A673 (cell line): ENCODE measurements at regions not wholly inside any gene's neighbourhood (a gene's known extent, or its start where the extent isn't known, plus 50 kb on each side); places are given as distances from the start of the nearest gene placed in this dataset.
A peak's percentile ranks its signal among the peaks of the same experiment; 100 is the strongest.

Source experiments
- BruUV-seq: library from RNA; stranded (reverse); fragments of 400-500 nt; replicated peaks from 2 replicates; lab custom pipeline; 2021; lab: Mats Ljungman, UMichigan
- CTCF ChIA-PET: fragments of 300-600 bp; sonication (Branson Sonifier 250); formaldehyde crosslinking; loops from one replicate; lab custom pipeline; 2022; ENCODE audit warnings: antibody characterized with exemption; lab: Charles Lee
- POLR2A ChIA-PET: fragments of 300-600 bp; sonication (Branson Sonifier 250); formaldehyde crosslinking; loops from one replicate; lab custom pipeline; 2022; ENCODE audit warnings: antibody characterized with exemption; ENCODE audit not compliant: low non-redundant PET; lab: Charles Lee
- DNase-seq: peaks from one replicate; pipeline ENCODE4 v3.0.0-alpha.2; 2015; ENCODE audit warnings: low spot score
- H3K27ac ChIP-seq: fragments of 200-600 bp; sonication (generic); 2 replicates; pipeline ENCODE4 v1.5.1; 2016; ENCODE audit warnings: mixed run types, low read depth, mild to moderate bottlenecking, mixed read lengths, antibody characterized with exemption, low read length; ENCODE audit not compliant: poor library complexity, severe bottlenecking
- H3K27me3 ChIP-seq: fragments of 200-600 bp; sonication (generic); replicated peaks from 2 replicates; pipeline ENCODE4 v1.6.1; 2017; ENCODE audit warnings: mixed run types, low read depth, mild to moderate bottlenecking, mixed read lengths, antibody characterized with exemption, low read length; ENCODE audit not compliant: insufficient read depth, poor library complexity
- H3K36me3 ChIP-seq: fragments of 200-600 bp; sonication (generic); 2 replicates; pipeline ENCODE4 v1.6.1; 2016; ENCODE audit warnings: mixed run types, mild to moderate bottlenecking, mixed read lengths, antibody characterized with exemption, low read length; ENCODE audit not compliant: insufficient read depth, poor library complexity, severe bottlenecking
- H3K4me1 ChIP-seq: fragments of 200-600 bp; sonication (generic); 2 replicates; pipeline ENCODE4 v1.6.1; 2017; ENCODE audit warnings: mixed run types, mild to moderate bottlenecking, mixed read lengths, antibody characterized with exemption, low read length; ENCODE audit not compliant: insufficient read depth, poor library complexity, severe bottlenecking
- H3K4me3 ChIP-seq: fragments of 200-600 bp; sonication (generic); 2 replicates; pipeline ENCODE4 v1.5.1; 2016; ENCODE audit warnings: low read depth, mixed run types, mild to moderate bottlenecking, mixed read lengths, low read length; ENCODE audit not compliant: poor library complexity, severe bottlenecking
- H3K9me3 ChIP-seq: fragments of 200-600 bp; sonication (generic); 2 replicates; pipeline ENCODE4 v1.6.1; 2016; ENCODE audit warnings: mixed run types, low read depth, mild to moderate bottlenecking, mixed read lengths, antibody characterized with exemption, low read length; ENCODE audit not compliant: poor library complexity, severe bottlenecking
- CTCF ChIP-seq: fragments of 300-800, 200-600 bp; sonication (generic); conservative IDR thresholded peaks from 2 replicates; pipeline ENCODE4 v1.5.1; 2017; ENCODE audit warnings: low read depth, mild to moderate bottlenecking, antibody characterized with exemption, low read length, moderate library complexity, mixed read lengths
- EZH2 ChIP-seq: fragments of 200-600 bp; sonication (generic); IDR thresholded peaks from 2 replicates; pipeline ENCODE4 v1.6.1; 2017; ENCODE audit warnings: borderline replicate concordance, low read depth, mild to moderate bottlenecking, mixed read lengths, antibody characterized with exemption, low read length; ENCODE audit not compliant: poor library complexity, severe bottlenecking
- intact Hi-C: fragments of 100-400 bp; cut with micrococcal nuclease; formaldehyde crosslinking; loops from one replicate; pipeline ENCODE4 v1.10.0; 2022; ENCODE audit not compliant: unreplicated experiment

DNA sequence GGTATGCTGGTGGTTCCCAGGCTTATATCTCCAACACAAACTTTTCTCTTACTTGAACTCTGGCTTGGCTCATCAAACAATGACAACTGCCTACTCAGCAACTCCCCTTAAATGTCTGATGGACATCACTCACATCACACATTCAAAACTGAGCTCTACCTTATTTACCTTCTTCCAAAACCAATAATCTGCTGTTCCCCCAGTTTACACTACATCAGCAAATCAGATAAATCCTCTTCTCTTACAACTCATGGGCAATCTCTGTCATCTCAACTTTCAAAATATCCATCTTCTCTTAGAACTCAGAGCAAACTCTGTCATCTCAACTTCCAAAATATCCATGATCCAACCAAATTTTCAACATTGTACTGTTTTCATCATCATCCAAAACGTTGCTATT is 2347.9 kb upstream of the ACO1 start:
- ChIA-PET POLR2A (no interaction called here), CTCF (no interaction called here)
- no peaks in the 10 kb centered on the region for H3K36me3 ChIP-seq
- H3K9me3 ChIP-seq, result no peaks in the 10 kb centered on the region
- no TSS peak for BruUV-seq
- TF ChIP-seq EZH2, result no peak
- TF ChIP-seq CTCF, result no peak
- DNase-seq, result no peak
- H3K4me1 ChIP-seq, result no peaks in the 10 kb centered on the region
- no peaks in the 10 kb centered on the region for H3K27me3 ChIP-seq
- no peak overlapping the region for H3K4me3 ChIP-seq
- no peak overlapping the region for H3K27ac ChIP-seq
- intact Hi-C loops, result no loop called here

- Histone ChIP-seq H3K4me3 (no peak overlapping the region), H3K4me1 (no peaks in the 10 kb centered on the region), H3K27ac (no peak overlapping the region), H3K36me3 (no peaks in the 10 kb centered on the region), H3K27me3 (no peaks in the 10 kb centered on the region), H3K9me3 (no peaks in the 10 kb centered on the region)
- DNase-seq, result peak; percentile 12
- no TSS peak for BruUV-seq
- no peak; the same call in 1 of the 2 replicates for TF ChIP-seq CTCF
- no peak for TF ChIP-seq EZH2
- CTCF ChIA-PET, result no interaction called here
- POLR2A ChIA-PET, result no interaction called here
- intact Hi-C loops, result no loop called here
Observed at GRCh38 chr9:30039712-30040111, 2344.7 kb upstream of the ACO1 start.

DNA sequence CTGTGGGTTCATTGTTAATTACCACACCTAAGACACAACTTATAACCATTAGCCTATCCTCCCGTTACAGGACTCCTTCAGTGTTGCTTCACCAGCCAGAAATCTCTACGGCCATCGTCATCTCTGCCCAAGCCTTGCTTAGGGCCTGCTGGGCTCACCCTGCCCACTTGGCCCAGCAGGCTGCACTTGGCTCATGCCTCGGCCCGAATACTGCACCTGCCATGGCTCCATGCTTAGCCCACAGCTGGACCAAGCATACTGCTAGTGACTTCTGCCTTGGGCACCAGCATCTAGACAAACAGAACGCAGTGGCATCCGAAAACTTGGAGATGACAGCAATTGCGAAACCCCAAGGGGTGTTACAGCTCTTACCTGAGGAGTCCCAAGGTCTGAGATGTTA is 2336.0 kb upstream of the ACO1 start:
- POLR2A ChIA-PET, result no interaction called here
- no TSS peak for BruUV-seq

More for the DNA sequence above, 2336.0 kb upstream of the ACO1 start:
- Histone ChIP-seq H3K27me3 (no peaks in the 10 kb centered on the region), H3K36me3 (no peaks in the 10 kb centered on the region), H3K9me3 (no peaks in the 10 kb centered on the region), H3K27ac (no peak overlapping the region), H3K4me1 (no peaks in the 10 kb centered on the region), H3K4me3 (no peak overlapping the region)
- CTCF ChIA-PET, result no interaction called here
- TF ChIP-seq CTCF, result no peak
- no peak for TF ChIP-seq EZH2
- intact Hi-C loops, result no loop called here
- DNase-seq, result no peak
